G401 (cell line): ENCODE measurements at regions not wholly inside any gene's neighbourhood (a gene's known extent, or its start where the extent isn't known, plus 50 kb on each side); places are given as distances from the start of the nearest gene placed in this dataset.
"Not testable (repeated sequence)": the region's sequence is repeated elsewhere in the genome, so short reads cannot be mapped to it uniquely, and the experiment has no call there.

Experiments used
- DNase-seq: peaks from one replicate; pipeline ENCODE4 v3.0.0-alpha.2; 2015; ENCODE audit warnings: low spot score
- in situ Hi-C: cut with HindIII; loops from 2 replicates; pipeline ENCODE4 v1.10.0; 2016; ENCODE audit warnings: low sequenced_read_pairs, mixed read lengths

- in situ Hi-C loops, result no loop called here
- no peak for DNase-seq
Measured at GRCh38 chr1:177686933-177687332, 282.9 kb downstream of the SEC16B start.

GRCh38 chr1:177669161-177669560, 300.7 kb downstream of the SEC16B start:
- in situ Hi-C loops, result no loop called here
- no peak for DNase-seq

GRCh38 chr1:177665935-177666334, 303.9 kb downstream of the SEC16B start:
- in situ Hi-C loops, result no loop called here
- no peak for DNase-seq

- in situ Hi-C loops, DNase-seq: not testable (repeated sequence)
Measured at GRCh38 chr1:177664742-177665141, 305.1 kb downstream of the SEC16B start.

GRCh38 chr1:177660188-177660587, 309.7 kb downstream of the SEC16B start:
- in situ Hi-C loops, result no loop called here
- DNase-seq, result no peak

- in situ Hi-C loops, result no loop called here
- DNase-seq, result no peak
Measured at GRCh38 chr1:177659281-177659680, 310.6 kb downstream of the SEC16B start.

- DNase-seq, result no peak
- in situ Hi-C loops, result no loop called here
Measured at GRCh38 chr1:177656598-177656997, 313.3 kb downstream of the SEC16B start.

GRCh38 chr1:177650947-177651346, 318.9 kb downstream of the SEC16B start:
- no peak for DNase-seq
- in situ Hi-C loops, result no loop called here

GRCh38 chr1:177648731-177649265, 321.1 kb downstream of the SEC16B start:
- in situ Hi-C loops, result no loop called here

GRCh38 chr1:177648138-177648537, 321.7 kb downstream of the SEC16B start:
- DNase-seq, result no peak
- in situ Hi-C loops, result no loop called here

More at GRCh38 chr1:177648731-177649265, 321.1 kb downstream of the SEC16B start:
- no peak for DNase-seq

- in situ Hi-C loops, result no loop called here
- no peak for DNase-seq
Measured at GRCh38 chr1:177646757-177647730, 322.8 kb downstream of the SEC16B start.

GRCh38 chr1:177645491-177646190, 324.2 kb downstream of the SEC16B start:
- no peak for DNase-seq
- in situ Hi-C loops, result no loop called here

GRCh38 chr1:177640687-177641086, 329.2 kb downstream of the SEC16B start:
- in situ Hi-C loops, result no loop called here
- DNase-seq, result no peak

- DNase-seq, in situ Hi-C loops: not testable (repeated sequence)
Measured at GRCh38 chr1:177634151-177634550, 335.7 kb downstream of the SEC16B start.

GRCh38 chr1:177632923-177633615, 336.8 kb downstream of the SEC16B start:
- DNase-seq, result no peak
- in situ Hi-C loops, result no loop called here

- in situ Hi-C loops, result no loop called here
Measured at GRCh38 chr1:177631770-177632169, 338.1 kb downstream of the SEC16B start.

GRCh38 chr1:177629526-177629925, 340.3 kb downstream of the SEC16B start:
- no peak for DNase-seq
- in situ Hi-C loops, result no loop called here

More at GRCh38 chr1:177631770-177632169, 338.1 kb downstream of the SEC16B start:
- no peak for DNase-seq

GRCh38 chr1:177627148-177627910, 342.5 kb downstream of the SEC16B start:
- in situ Hi-C loops, result no loop called here
- no peak for DNase-seq
